Spleen (tissue), 7 donors: ENCODE measurements at regions not wholly inside any gene's neighbourhood (a gene's known extent, or its start where the extent isn't known, plus 50 kb on each side); places are given as distances from the start of the nearest gene placed in this dataset.

Experiments
- CTCF ChIP-seq, 11 experiments: fragments of 200-600 bp in 7 of 11; fragments of 450-650 bp in 4 of 11; sonication (generic) in 4 of 11; IDR thresholded peaks in 8 of 11; conservative IDR thresholded peaks in 3 of 11; 1 replicate in 7 of 11; 2 replicates in 4 of 11; pipeline versions ENCODE4 v1.4.0 to v1.8.0; 2016 to 2021; ENCODE audit warnings: antibody characterized with exemption in 11 of 11, inconsistent platforms in 4 of 11, mild to moderate bottlenecking in 1 of 11
- POLR2A ChIP-seq, 3 donors: fragments of 450-650 bp; IDR thresholded peaks; one replicate each; pipeline ENCODE4 v1.5.1; 2017; ENCODE audit warnings: antibody characterized with exemption in 3 of 3, mild to moderate bottlenecking in 1 of 3
- POLR2AphosphoS5 ChIP-seq, 3 donors: sonication (generic); formaldehyde crosslinking; IDR thresholded peaks; one replicate each; pipeline ENCODE4 v1.5.1; 2017; ENCODE audit warnings: antibody characterized with exemption in 3 of 3
- donor health status: DM: no; HTN: no; CAD: no; lungs with moderate emphysema.
- donor health status: DM: no; HTN: no; CAD: no.
- donor health status: DM: no; HTN: no; CAD: no.

GRCh38 chr11:92841719-92842118, 127.7 kb upstream of the MTNR1B start:
- TF ChIP-seq CTCF (IDR thresholded peaks at IDR 0.05 in 8 of 11, conservative IDR thresholded peaks at IDR 0.05 in 3 of 11) (no peak), POLR2A (IDR thresholded peaks at IDR 0.05) (no peak), POLR2AphosphoS5 (IDR thresholded peaks at IDR 0.05) (no peak)
